Endothelial cell of umbilical vein (primary cell): ENCODE measurements at regions not wholly inside any gene's neighbourhood (a gene's known extent, or its start where the extent isn't known, plus 50 kb on each side); places are given as distances from the start of the nearest gene placed in this dataset.

ENCODE experiments used
- BruUV-seq: library from RNA; stranded (reverse); fragments of 400-500 nt; replicated peaks from 2 replicates; lab custom pipeline; 2021; lab: Mats Ljungman, UMichigan
- CTCF ChIA-PET: fragments of 300-600, 350-600 bp; sonication (Branson Sonifier 250); formaldehyde crosslinking; loops from one replicate; lab custom pipeline; 2021; ENCODE audit warnings: antibody characterized with exemption, inconsistent platforms; lab: Charles Lee
- POLR2A ChIA-PET: fragments of 300-600, 350-600 bp; sonication (Branson Sonifier 250); formaldehyde crosslinking; loops from one replicate; lab custom pipeline; 2021; ENCODE audit warnings: antibody characterized with exemption, inconsistent platforms; lab: Charles Lee
- DNase-seq: peaks from one replicate; pipeline ENCODE4 v3.0.0-alpha.2; 2011; ENCODE audit warnings: low read depth, low spot score
- FAIRE-seq: peaks from 2 replicates; lab custom pipeline; 2011; peaks lifted over from hg19 to GRCh38; lab: Jason Lieb, UNC
- H2AFZ ChIP-seq: 2 replicates; pipeline ENCODE4 v1.6.0; 2012; ENCODE audit warnings: low read depth, low read length, control low read depth, inconsistent platforms
- H3K27ac ChIP-seq: 2 replicates; pipeline ENCODE4 v1.5.1; 2011; ENCODE audit warnings: low read depth, mild to moderate bottlenecking, control low read depth, low read length, moderate library complexity; ENCODE audit not compliant: insufficient read depth
- H3K27me3 ChIP-seq, 2 experiments: 2 replicates each; pipeline versions ENCODE4 v1.6.0 to v1.6.1; 2011; ENCODE audit warnings: low read length in 2 of 2, mixed read lengths in 1 of 2; ENCODE audit not compliant: control insufficient read depth in 2 of 2, insufficient read depth in 2 of 2
- H3K36me3 ChIP-seq, 2 experiments: 2 replicates in 1 of 2; 3 replicates in 1 of 2; pipeline ENCODE4 v1.5.1; 2011; ENCODE audit warnings: low read length in 2 of 2, mild to moderate bottlenecking in 1 of 2, moderate library complexity in 1 of 2; ENCODE audit not compliant: control insufficient read depth in 2 of 2, insufficient read depth in 2 of 2; ENCODE audit errors: extremely low read depth in 1 of 2
- H3K4me1 ChIP-seq: 3 replicates; pipeline ENCODE4 v1.5.1; 2011; ENCODE audit warnings: mild to moderate bottlenecking, low read length; ENCODE audit not compliant: control insufficient read depth, insufficient read depth; ENCODE audit errors: extremely low read depth
- H3K4me2 ChIP-seq: 2 replicates; pipeline ENCODE4 v1.6.1; 2011; ENCODE audit warnings: low read length, control low read depth, mixed read lengths; ENCODE audit not compliant: insufficient read depth
- H3K4me3 ChIP-seq, 3 experiments: fragments of 200-600 bp in 1 of 3; sonication (generic), shearing (Covaris generic) in 1 of 3; replicated peaks in 1 of 3; 2 replicates each; pipeline ENCODE4 v1.5.1; 2011 to 2016; ENCODE audit warnings: control low read depth in 3 of 3, low read length in 3 of 3, mild to moderate bottlenecking in 2 of 3, inconsistent platforms in 1 of 3, low read depth in 1 of 3, moderate library complexity in 1 of 3; ENCODE audit not compliant: insufficient read depth in 1 of 3
- H3K79me2 ChIP-seq: 2 replicates; pipeline ENCODE4 v1.6.0; 2012; ENCODE audit warnings: low read length, inconsistent platforms; ENCODE audit not compliant: control insufficient read depth, insufficient read depth
- H3K9ac ChIP-seq: replicated peaks from 2 replicates; pipeline ENCODE3; 2011; ENCODE audit warnings: low read length, control low read depth; ENCODE audit not compliant: insufficient read depth; ENCODE audit errors: extremely low read depth
- H3K9me1 ChIP-seq: replicated peaks from 3 replicates; pipeline ENCODE4 v1.6.0; 2011; ENCODE audit warnings: mild to moderate bottlenecking, low read length; ENCODE audit not compliant: control insufficient read depth, insufficient read depth; ENCODE audit errors: extremely low read depth
- H3K9me3 ChIP-seq: replicated peaks from 2 replicates; pipeline ENCODE4 v1.5.1; 2012; ENCODE audit warnings: low read length, inconsistent platforms; ENCODE audit not compliant: control insufficient read depth, insufficient read depth
- H4K20me1 ChIP-seq: replicated peaks from 2 replicates; pipeline ENCODE3; 2011; ENCODE audit warnings: mild to moderate bottlenecking, low read length; ENCODE audit not compliant: control insufficient read depth, insufficient read depth; ENCODE audit errors: extremely low read depth
- EZH2 ChIP-seq: IDR thresholded peaks from 2 replicates; pipeline ENCODE4 v1.6.1; 2012; ENCODE audit warnings: borderline replicate concordance, low read depth, mild to moderate bottlenecking, moderate library complexity, low read length, inconsistent platforms; ENCODE audit not compliant: severe bottlenecking
- FOS ChIP-seq: IDR thresholded peaks from 2 replicates; pipeline ENCODE4 v1.6.1; 2011; ENCODE audit warnings: mild to moderate bottlenecking, low read length, moderate library complexity, borderline replicate concordance; ENCODE audit not compliant: insufficient read depth
- GATA2 ChIP-seq: IDR thresholded peaks from 2 replicates; pipeline ENCODE4 v1.7.0; 2011; ENCODE audit warnings: low read depth, mild to moderate bottlenecking, moderate library complexity, mixed read lengths, low read length; ENCODE audit not compliant: insufficient read length, insufficient read depth
- JUN ChIP-seq: IDR thresholded peaks from 2 replicates; pipeline ENCODE4 v1.6.1; 2011; ENCODE audit warnings: borderline replicate concordance, low read depth; ENCODE audit not compliant: insufficient read length, insufficient read depth
- MAX ChIP-seq: IDR thresholded peaks from 2 replicates; pipeline ENCODE4 v1.6.1; 2011; ENCODE audit not compliant: insufficient read depth, insufficient read length
- MYC ChIP-seq: IDR thresholded peaks from one replicate; pipeline ENCODE4 v1.6.1; 2011; ENCODE audit warnings: mild to moderate bottlenecking, low read depth, low read length
- POLR2A ChIP-seq: IDR thresholded peaks from 2 replicates; pipeline ENCODE4 v1.6.1; 2012; ENCODE audit warnings: low read depth, mild to moderate bottlenecking, control low read depth, low read length
- POLR2AphosphoS5 ChIP-seq: IDR thresholded peaks from 2 replicates; pipeline ENCODE4 v1.6.1; 2012; ENCODE audit warnings: low read depth, mild to moderate bottlenecking, control low read depth, low read length, moderate library complexity; ENCODE audit not compliant: insufficient read depth
- dilution Hi-C: fragments of 300-500 bp; cut with MboI; formaldehyde crosslinking; loops from one replicate; pipeline ENCODE4 v1.15.0; 2019; ENCODE audit warnings: low sequenced_read_pairs; ENCODE audit not compliant: extremely low pct_ligation_motif_present
- intact Hi-C: fragments of 100-400 bp; cut with micrococcal nuclease; formaldehyde crosslinking; loops from one replicate; pipeline ENCODE4 v1.10.0; 2022
- TF ChIP-seq, protein P1 (sequence below), 2 donors: IDR thresholded peaks; 1 replicate in 1 of 2; 2 replicates in 1 of 2; pipeline ENCODE4 v1.5.1; 2011; ENCODE audit warnings: low read length in 2 of 2, mild to moderate bottlenecking in 2 of 2, moderate library complexity in 2 of 2, control low read depth in 1 of 2, inconsistent platforms in 1 of 2, low read depth in 1 of 2; ENCODE audit not compliant: insufficient read depth in 1 of 2; ENCODE audit errors: extremely low read depth in 1 of 2

DNA sequence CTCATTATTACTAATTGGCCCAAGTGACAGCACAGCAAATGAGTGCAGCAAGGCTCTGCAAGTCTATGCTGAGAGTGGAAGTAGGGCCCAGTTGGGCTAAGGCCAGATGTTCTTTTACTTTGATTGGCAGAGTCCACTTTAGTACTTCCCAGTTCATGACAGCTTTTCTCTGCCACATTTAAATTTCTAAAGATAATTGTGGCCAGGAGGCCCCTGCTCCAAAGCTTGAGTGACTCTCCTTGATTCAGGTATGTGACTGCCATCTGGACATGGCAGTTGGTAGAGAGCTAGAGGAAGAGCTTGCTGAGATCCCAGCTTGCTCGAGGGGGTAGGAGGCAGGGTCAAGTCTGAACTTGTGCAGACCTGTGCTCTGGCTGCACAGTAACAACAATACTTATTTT, 154.1 kb downstream of the CARTPT start:
- DNase-seq, result no peak
- Histone ChIP-seq H3K9me3 (no peaks in the 10 kb centered on the region), H2AFZ (no peak overlapping the region), H3K79me2 (no peaks in the 10 kb centered on the region), H4K20me1 (no peaks in the 10 kb centered on the region), H3K9me1 (no peaks in the 10 kb centered on the region), H3K27ac (no peak overlapping the region), H3K4me3 (no peak overlapping the region), H3K9ac (no peak overlapping the region), H3K36me3 (no peaks in the 10 kb centered on the region), H3K4me2 (no peak overlapping the region), H3K4me1 (no peaks in the 10 kb centered on the region), H3K27me3 (peaks cover 7 to 35% of the 10 kb centered on the region in 2 experiments)
- intact Hi-C loops, result no loop called here
- dilution Hi-C loops, result no loop called here
- no TSS peak for BruUV-seq
- no peak for FAIRE-seq
- TF ChIP-seq POLR2A (no peak), GATA2 (no peak), JUN (no peak), MYC (no peak), FOS (no peak), EZH2 (no peak), MAX (no peak), POLR2AphosphoS5 (no peak)
- TF ChIP-seq, protein P1, sequence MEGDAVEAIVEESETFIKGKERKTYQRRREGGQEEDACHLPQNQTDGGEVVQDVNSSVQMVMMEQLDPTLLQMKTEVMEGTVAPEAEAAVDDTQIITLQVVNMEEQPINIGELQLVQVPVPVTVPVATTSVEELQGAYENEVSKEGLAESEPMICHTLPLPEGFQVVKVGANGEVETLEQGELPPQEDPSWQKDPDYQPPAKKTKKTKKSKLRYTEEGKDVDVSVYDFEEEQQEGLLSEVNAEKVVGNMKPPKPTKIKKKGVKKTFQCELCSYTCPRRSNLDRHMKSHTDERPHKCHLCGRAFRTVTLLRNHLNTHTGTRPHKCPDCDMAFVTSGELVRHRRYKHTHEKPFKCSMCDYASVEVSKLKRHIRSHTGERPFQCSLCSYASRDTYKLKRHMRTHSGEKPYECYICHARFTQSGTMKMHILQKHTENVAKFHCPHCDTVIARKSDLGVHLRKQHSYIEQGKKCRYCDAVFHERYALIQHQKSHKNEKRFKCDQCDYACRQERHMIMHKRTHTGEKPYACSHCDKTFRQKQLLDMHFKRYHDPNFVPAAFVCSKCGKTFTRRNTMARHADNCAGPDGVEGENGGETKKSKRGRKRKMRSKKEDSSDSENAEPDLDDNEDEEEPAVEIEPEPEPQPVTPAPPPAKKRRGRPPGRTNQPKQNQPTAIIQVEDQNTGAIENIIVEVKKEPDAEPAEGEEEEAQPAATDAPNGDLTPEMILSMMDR (IDR thresholded peaks at IDR 0.05; ENCODE audit: extremely low read depth in 1 of 2, insufficient read depth in 1 of 2, low read depth in 1 of 2, low read length in 2 of 2), result no peak
- ChIA-PET CTCF (interaction anchor here (1.3 kb wide), 1 partner anchor 39 kb away, joined by 3 read pairs; no protein-coding TSS in a partner anchor), POLR2A (no interaction called here)
